ENCODE measurements at regions not wholly inside any gene's neighbourhood (a gene's known extent, or its start where the extent isn't known, plus 50 kb on each side); places are given as distances from the start of the nearest gene placed in this dataset.

DNA sequence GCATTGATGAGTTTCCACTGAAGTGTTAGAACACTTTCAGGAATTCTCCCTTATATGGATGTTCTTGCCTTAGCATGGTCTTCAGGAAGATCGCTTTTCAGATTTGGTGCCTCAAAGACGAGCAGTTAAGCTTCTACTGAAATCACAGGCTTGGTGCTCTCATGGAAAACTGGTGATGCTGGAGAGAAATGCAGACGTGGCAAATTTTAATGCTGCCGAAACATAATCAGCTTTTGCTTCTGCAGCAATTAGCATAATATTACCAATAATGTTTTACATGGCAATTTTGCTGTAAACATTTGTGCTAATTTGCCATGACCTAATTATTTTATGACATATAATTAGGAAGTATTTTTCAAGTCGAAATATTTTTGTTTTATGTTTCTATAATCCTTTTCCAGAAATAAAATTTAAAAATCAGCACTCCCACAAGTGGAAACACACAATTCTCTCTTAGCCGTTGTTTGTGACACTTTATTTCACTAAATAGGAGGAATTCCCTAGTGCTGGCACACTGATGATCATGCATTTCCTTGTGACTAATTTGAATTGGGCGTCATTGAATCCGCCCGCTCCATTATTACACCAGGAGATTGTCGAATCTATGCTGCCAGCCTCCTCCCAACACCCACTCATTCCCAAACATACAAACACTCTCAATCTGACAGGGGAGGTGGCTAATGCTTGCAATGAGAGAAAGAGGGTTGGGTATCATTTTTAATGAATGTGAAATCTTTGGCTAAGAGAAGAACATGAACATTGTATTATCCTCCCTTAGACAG lies 506.8 kb upstream of the PPP2R3A start:
- no peak for DNase-seq (ENCODE audit: low spot score in 2 of 2)
- no peak for FAIRE-seq

DNA sequence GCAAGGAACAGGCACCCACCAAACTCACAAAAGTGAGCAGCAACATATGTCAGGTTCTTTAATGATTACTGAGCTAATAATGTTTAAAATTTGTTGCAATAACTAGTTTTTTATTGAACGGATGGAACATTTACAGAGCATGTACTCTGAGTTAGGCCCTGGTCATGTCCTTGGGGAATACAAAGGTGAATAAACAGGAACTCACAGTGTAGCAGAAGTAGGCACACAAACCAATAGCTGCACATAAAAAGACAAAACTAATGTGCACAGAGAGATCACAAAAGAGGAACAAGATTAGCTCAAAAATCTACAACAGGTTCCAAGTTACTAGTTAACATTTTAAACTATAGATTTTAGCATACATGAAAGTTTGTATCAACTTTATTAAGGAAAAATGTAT lies 505.3 kb upstream of the PPP2R3A start:
- no peak for FAIRE-seq

DNA sequence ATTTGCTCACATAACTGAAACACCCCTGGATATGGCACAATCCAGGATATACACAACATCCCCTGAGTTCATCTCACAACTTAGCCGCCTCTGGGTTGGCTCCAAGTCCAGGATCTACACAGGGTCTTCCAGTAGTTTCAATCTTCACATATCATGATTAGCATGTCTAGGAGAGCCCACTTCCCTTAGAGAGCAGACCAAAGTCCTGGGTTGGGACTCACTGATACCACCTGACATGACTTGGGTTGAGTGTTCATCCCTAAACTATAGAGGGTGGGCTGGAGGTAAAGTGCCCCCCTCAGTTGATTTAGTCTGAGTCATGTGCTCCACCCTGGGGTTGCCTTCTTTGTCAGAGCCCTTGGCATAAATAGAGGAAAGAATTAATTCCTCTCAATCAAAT lies 493.6 kb upstream of the PPP2R3A start:
- FAIRE-seq, result no peak
- no peak for DNase-seq (ENCODE audit: low spot score in 2 of 2)

More for the DNA sequence above, 505.3 kb upstream of the PPP2R3A start:
- DNase-seq (ENCODE audit: low spot score in 2 of 2), result no peak

DNA sequence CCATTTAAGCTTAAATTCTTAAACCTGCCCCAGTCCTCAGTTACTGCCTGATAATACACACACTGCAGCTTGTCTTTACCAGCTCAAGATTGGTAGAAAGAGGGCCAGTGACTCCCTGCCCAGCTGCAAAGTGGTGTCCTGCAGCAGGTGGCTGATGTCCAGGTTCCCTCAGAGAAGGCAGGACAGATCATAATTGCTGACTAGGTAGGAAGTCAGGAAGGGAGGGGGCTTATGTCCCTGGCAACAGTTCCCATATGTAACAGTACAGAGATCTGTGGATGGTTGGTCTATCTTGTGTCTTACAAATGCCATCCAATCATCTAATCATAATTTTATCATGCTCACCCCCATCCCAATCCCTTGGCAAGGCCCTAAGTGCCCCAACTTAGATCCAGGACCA lies 492.1 kb upstream of the PPP2R3A start:
- DNase-seq (ENCODE audit: low spot score in 2 of 2), result no peak
- FAIRE-seq, result no peak

DNA sequence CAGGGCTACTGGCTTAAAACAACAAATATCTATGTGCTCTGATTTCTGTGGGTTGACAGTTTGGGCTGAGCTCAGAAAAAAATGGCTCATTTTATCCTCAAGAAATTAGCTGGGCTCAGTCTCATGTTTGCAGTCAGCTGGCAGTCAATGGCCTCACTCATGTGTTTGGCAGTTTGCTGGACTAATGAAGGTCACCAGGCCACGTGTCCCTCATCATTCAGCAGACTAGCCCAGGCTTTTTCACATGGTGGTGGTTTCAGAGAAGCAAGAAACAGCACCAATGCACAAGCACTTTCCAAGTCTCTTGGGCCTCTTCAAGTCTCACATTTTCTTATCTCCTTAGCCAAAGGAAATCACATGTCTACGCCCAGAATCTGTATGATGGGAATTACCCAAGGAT lies 478.3 kb upstream of the PPP2R3A start:
- peak in 1 of 2 donors; percentile 3 for DNase-seq (ENCODE audit: low spot score in 2 of 2)
- no peak for FAIRE-seq

DNA sequence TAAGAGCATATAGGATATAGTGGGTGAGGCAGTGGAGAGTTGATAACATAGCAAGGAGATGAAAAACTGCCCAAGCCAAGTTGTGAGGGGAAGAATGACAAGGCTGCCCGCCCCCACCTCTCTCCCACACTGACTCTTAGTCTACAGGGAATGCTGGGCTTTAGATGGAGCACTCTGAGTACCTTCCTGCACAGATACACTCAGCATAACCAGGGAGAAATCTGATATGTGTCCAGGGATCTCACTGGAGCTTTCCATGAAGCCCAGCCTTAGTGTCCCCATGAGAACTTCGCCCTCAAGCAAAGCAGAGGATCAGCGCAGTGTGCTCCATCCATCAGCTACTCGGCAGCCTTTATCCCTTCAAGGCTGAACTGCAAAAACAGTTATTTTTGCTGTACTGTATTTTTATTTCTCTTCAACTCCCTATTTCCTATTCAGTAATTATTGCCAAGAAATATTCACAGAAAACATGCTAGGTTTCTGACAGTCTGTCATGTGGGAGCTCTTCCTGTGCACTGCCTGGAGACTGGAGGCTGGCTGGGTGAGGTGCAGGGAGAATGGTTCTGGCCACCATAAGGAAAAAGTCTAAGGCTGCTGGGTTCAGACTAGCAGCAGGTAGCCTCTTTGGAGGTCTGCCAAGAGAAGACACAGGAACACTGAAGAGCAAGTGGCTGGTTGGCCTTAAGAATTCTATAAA lies 475.2 kb upstream of the PPP2R3A start:
- no peak for DNase-seq (ENCODE audit: low spot score in 2 of 2)
- no peak for FAIRE-seq

DNA sequence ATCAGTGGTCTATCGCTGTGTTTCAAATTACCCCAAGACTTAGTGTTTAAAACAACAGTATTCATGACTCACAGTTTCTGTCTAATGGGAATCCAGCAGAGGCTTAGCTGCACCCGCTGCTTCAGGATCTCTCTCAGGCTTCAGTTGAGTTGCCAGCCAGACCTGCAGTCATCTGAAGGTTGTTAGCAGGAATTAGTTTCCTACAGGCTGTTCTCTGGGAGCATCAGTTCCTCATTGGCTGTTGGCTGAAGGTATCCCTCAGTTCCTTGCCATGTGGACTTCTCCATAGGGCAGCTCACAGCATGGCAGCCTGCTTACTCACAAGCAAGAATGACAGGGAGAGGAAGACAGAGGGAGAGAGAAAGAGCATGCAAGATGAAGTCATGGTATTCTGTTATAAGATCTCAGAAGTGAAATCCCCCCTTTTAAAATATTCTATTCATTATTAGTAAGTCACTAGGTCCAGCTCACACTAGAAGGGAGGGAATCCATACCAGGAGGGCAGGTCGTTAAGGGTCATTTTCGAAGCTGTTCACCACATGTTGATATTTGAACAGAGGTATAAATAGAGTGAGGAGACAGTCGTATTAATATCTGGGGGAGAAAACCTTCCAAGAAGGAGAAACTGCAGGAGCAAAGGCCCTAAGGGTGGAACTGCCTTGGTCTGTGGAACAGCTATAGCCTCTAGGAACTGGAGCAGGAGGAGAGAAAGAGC lies 473.9 kb upstream of the PPP2R3A start:
- FAIRE-seq (no peak), DNase-seq (ENCODE audit: low spot score in 2 of 2) (no peak)

DNA sequence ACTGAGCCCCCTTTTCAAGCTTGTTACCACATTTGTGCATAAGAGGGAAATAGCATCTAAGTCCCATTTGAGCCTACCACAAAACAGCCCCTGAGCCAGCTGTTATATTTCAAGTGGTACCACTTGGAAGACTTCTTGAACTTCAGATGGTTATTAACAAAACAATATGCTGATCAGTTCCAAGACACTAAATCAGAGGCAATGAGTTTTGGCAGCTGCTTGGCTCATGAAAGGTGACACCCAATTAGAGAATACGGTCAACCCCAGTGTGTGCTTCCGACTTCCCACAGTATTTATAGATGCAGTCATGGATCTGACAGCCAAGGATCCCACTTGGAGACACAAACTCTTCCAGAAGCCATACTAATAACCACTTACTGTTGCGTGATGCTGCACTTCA lies 469.6 kb upstream of the PPP2R3A start:
- no peak for DNase-seq (ENCODE audit: low spot score in 2 of 2)
- no peak for FAIRE-seq

DNA sequence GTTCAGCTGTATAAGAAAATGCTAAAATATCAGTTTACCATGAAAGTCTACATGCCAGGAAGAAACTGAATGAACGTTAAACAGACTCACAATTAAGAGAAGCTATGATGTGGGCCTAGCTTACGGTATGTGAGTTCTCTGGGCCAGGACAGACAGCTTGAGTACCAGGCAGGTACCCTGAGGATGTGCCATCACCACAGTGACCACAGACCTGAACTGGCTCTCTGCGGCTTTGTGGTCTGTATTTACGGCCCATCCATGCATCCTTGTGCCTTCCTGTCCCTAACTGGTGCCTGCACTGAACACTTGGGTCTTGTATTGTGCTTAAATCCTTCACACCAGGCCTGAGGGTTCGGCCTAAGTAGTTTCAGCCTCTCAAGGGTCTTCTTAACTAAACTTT lies 467.5 kb upstream of the PPP2R3A start:
- no peak for FAIRE-seq
- no peak for DNase-seq (ENCODE audit: low spot score in 2 of 2)

DNA sequence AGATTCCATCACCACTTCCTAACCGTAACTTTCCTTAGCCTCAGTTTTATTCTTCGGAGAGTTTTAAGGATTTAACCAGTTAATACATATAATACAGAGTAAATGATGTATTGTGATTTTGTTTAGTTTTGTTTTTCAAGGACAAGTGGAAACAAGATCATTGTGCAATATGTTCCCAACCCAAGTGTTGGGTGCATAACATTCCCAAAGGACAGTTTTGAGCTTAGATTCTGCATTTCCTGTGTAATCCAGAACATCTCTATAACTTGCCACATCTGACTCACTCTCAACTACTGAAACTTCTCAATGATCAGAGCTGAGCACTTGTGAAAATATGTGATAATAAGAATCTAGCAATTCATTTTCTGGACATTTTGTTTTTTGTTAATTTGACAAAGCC lies 466.1 kb upstream of the PPP2R3A start:
- DNase-seq (ENCODE audit: low spot score in 2 of 2), result no peak
- no peak for FAIRE-seq

DNA sequence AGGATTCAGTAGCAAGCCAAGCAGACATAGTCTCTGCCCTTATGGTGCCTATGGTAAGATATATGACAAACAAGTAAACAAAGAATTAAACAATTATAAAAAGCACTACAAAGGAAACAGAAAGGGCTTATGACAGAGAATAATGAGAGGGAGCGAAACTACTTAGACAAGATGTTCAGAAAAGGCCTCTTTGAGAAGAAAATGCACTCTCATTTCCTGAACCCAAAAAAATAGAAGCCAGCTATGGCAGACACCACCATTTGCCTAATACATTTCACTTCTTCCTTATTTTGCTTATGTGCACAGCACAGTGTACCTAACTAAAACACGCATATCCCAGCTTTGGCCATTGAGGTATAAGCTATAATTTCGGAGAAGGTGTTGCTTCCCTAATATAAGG lies 465.5 kb upstream of the PPP2R3A start:
- no peak for DNase-seq (ENCODE audit: low spot score in 2 of 2)
- FAIRE-seq, result no peak

DNA sequence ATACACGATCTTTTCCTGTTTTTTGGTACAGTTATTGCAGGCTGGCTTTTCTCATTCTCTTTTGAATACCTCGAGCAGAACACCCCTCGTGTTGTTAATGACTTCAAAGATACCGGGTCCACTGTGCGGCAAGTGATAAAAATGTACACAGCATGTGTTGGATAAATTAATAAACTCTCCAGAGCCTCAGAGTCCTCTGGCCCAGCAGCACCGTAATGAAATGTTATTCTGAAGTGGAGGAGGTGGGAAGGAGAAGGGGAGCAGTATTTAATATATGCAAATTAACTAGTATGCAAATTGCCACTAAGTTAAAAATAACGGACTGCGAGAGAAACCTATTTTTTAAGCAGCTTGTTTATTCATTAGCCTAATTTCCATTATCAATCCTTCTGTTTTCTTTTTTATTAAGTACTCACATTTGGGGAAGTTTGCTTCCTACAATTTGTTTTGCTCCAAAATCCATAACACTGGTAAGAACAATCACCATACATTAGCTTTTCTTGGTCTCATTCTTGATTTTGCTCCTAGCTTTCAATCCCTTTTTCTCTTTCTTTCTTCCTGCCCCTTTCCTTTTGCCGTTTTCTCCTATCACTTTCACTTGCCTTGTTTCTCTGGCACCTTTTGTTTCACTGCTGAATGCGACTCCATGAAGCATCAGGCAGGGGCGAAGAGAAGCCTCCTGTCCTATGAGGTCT lies 462.3 kb upstream of the PPP2R3A start:
- DNase-seq (ENCODE audit: low spot score in 2 of 2) (no peak), FAIRE-seq (no peak)

DNA sequence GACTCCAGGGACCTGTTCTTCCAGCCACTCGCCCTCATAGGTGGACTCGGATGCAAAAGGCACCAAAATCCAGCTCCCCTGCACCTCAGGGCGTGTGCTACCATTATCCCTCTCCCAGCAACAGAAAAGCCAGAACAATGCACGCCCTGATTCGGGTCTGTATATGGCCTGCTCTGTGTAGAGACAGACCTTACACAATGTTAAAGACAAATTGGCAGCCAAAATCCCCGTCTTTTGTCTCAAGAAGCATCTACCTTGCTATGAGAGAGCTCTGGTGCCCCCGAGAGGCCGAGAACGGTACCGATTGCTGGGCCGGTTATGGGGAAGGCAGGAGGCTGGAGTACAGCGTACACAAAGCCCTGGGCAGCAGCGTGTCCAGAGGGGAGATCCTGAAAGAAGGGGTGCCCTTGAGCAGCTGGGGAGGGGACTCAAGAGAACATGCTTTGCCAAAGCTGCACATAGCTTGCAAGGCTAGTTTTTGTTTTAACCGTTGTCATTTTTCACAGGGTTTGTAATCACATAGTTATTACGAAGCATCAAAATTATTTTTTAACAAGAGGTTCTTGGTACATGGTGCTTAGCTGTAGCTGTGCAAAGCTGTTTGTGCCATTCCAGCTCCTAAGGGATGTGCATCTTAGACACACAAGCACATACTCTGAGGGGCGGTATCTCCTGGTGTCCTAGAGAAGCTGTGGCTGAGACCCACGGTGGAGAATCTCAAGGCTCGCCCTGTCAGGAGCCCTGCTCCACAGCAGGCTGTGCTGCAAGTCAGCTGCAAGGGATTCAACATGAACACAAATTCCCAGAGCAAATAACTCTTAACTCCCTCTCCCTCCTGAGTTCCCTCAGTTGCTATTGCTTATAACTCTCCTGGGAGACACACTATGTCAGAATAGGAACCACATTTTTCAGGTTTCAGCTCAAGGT lies 461.5 kb upstream of the PPP2R3A start:
- no peak for FAIRE-seq

DNA sequence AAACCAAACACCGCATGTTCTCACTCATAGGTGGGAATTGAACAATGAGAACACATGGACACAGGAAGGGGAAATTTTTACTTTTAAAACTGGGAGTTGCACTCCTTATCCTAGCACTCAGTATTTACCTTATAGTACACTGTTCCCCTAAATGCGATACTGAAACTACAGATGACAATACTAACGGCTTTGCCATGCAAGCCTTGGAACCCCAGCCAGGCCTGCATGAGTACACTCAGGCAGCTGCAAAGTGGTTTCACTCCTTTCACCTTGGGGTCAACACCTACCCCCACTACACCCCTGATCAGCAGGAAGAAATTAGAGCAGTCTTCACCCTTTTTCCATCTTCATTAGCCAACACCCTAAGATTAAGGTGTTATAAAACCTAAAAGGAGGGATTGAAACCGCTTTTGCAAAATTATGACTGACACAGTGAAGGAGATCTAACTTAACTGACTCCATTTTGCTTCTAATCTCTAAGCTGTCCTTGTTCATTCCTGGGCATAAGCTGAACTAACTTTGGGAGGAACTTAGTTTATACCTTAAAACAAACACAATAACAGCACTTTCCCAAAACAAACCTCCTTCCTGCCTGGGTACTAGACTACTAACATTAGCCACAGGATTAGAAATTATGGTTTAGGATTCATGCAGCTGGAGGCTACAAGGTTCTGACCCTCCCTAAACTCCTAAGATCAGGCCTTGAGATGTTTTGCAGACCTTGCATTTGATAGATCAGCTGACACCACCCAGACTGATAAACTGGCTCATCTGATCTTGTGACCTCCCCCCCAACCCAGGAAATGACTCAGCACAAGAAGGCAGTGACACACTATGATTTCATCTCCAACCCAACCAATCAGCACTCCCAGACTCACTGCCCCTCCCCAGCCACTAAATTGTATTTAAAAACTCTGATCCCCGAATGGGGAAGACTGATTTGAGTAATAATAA lies 452.1 kb upstream of the PPP2R3A start:
- FAIRE-seq (no peak), DNase-seq (ENCODE audit: low spot score in 2 of 2) (no peak)

More for the DNA sequence above, 461.5 kb upstream of the PPP2R3A start:
- DNase-seq (ENCODE audit: low spot score in 2 of 2), result peak; percentile 8 to 46

DNA sequence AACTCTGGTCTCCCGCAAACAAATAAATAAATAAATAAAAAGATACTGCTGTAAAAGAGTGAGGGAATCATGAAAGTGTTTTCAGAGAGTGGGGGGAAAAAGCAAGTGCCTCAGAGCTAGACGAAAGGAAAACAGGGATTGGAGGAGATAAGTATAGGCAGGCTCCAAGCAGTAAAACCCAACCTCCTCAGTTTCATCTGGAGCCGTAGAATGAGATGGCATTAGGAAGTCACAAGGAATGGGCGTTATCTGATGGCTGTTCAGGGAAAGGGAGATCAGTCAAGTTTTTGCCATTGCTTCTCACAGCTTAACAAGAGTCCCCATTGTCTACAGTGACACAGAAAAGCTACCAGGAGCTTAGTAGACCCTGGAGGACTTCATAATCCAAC lies 451.5 kb upstream of the PPP2R3A start:
- FAIRE-seq (no peak), DNase-seq (ENCODE audit: low spot score in 2 of 2) (no peak)

DNA sequence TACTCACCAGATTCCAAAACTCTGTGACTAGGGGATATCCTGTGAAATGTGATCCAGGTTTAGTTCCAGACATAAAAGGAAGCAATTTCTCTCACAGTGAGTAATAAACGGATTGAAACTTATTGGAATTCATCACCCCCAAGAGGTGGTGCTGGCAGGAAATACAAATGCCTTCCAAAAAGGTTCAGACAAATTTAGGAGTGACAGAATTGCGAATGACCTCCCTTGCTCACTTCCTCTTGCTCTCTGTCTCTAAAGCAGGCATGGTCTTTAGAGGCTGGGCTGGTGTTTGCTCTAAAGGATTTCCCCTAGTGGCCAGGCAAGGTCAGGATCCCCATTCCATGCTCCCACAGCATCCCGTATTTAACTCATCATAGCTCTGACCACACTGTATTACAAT lies 449.4 kb upstream of the PPP2R3A start:
- FAIRE-seq (no peak), DNase-seq (ENCODE audit: low spot score in 2 of 2) (no peak)

DNA sequence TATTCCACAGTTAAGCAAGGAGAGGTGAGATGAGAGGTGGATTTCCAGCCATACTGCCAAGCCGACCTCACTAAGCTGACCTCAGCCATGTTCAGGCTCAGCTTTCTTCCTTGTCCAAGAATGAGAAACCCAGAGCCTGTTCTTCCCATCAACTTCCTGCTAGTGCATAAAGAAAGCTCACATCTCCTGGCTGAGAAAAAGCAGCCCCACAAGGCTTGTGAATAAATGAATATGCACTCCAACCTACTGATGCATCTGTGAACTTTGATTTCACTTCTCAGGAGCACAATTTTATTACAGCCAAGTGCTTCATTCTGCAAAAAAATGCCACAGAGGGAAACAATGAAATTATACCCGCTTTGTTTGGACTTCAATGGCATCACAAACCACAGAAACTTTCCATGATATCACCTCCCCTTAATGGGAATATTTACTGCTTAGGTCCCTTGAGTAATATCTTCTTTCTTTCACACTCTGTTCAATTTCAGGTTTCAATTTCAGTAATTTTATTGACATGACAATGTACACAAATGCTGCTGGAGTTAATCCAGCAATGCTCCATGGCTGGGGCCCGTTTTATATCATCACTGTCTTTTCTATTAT lies 437.0 kb upstream of the PPP2R3A start:
- DNase-seq (ENCODE audit: low spot score in 2 of 2) (no peak), FAIRE-seq (no peak)

DNA sequence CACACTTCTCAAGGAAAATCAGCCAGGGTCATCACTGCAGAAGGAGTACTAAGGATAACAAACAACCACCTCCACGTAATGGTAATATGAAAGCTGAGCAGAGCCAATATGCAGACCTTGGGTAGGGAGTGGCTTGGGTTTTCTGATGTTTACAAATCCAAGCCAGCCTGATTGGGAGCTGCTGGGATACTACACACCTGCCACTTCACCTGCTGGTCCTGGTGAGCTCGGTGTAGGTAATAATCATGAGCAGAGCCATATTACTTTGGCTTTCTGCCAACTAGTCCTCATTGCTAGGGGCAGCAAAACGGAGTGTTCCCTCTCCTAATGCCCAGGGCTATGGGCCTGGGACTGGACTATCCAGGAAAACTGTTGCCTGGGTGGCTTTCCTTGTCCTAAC lies 433.5 kb upstream of the PPP2R3A start:
- FAIRE-seq (no peak), DNase-seq (ENCODE audit: low spot score in 2 of 2) (no peak)

Measured in frontal cortex (tissue), 3 donors.